VCaP (cell line): ENCODE measurements at regions not wholly inside any gene's neighbourhood (a gene's known extent, or its start where the extent isn't known, plus 50 kb on each side); places are given as distances from the start of the nearest gene placed in this dataset.

Experiments used
- H3K27ac ChIP-seq: fragments of 450-650 bp; 2 replicates; pipeline ENCODE4 v1.5.1; 2017
- TF ChIP-seq, protein P1 (sequence below): fragments of 450-650 bp; conservative IDR thresholded peaks from 2 replicates; pipeline ENCODE4 v1.5.1; 2017; ENCODE audit warnings: mild to moderate bottlenecking, moderate library complexity

DNA sequence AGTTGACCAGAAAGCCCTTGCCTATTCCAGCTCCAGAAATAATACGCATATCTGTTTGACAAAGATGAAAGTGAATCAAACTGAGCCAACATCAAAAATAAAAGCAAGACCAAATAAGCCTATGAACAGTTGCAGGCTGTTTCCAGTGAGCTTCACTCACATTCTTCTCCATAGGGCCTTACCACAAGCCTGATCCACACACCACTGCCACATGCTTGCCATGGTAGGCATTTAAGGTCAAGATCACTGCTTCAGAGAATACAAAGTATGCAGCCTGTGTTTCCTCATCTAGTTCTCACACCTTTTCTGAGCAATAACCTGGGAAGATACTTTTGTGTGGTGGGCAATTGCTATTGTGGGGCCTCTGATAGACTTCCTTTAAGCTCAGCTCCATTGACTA is 1060.2 kb downstream of the CDH11 start:
- H3K27ac ChIP-seq: no peak overlapping the region
- TF ChIP-seq, protein P1, sequence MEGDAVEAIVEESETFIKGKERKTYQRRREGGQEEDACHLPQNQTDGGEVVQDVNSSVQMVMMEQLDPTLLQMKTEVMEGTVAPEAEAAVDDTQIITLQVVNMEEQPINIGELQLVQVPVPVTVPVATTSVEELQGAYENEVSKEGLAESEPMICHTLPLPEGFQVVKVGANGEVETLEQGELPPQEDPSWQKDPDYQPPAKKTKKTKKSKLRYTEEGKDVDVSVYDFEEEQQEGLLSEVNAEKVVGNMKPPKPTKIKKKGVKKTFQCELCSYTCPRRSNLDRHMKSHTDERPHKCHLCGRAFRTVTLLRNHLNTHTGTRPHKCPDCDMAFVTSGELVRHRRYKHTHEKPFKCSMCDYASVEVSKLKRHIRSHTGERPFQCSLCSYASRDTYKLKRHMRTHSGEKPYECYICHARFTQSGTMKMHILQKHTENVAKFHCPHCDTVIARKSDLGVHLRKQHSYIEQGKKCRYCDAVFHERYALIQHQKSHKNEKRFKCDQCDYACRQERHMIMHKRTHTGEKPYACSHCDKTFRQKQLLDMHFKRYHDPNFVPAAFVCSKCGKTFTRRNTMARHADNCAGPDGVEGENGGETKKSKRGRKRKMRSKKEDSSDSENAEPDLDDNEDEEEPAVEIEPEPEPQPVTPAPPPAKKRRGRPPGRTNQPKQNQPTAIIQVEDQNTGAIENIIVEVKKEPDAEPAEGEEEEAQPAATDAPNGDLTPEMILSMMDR: no peak

DNA sequence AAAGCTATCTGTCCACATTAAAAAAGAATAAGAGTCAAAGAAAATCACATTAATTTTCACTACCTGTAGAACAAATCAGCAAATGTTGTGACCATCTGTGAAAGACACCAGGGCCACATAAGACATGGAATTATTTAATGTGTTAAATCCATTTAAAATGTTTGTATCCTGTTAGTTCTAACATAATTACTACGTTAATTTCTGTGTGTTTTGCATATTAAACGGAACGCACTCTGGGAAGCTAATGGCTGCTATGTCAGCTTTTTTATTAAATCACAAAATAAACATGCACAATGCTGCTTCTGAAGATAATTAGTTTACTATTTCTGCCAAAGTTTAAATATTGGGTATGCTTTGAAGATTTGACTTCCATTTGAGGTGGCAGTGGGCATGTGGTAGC is 1061.2 kb downstream of the CDH11 start:
- no peak overlapping the region for H3K27ac ChIP-seq
- TF ChIP-seq, protein P1: no peak

DNA sequence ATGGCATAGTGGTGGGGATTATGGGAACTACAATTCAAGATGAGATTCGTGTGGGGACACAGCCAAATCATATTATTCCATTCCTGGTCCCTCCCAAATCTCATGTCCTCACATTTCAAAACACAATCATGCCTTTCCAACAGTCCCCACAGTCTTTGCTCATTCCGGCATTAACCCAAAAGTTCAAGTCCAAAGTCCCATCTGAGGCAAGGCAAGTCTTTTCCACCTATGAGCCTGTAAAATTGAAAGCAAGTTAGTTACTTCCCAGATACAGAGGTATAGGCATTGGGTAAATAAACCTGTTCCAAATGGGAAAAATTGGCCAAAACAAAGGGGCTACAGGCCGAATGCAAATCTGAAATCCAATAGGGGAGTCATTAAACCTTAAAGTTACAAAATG is 1063.2 kb downstream of the CDH11 start:
- H3K27ac ChIP-seq: no peak overlapping the region
- TF ChIP-seq, protein P1: no peak

DNA sequence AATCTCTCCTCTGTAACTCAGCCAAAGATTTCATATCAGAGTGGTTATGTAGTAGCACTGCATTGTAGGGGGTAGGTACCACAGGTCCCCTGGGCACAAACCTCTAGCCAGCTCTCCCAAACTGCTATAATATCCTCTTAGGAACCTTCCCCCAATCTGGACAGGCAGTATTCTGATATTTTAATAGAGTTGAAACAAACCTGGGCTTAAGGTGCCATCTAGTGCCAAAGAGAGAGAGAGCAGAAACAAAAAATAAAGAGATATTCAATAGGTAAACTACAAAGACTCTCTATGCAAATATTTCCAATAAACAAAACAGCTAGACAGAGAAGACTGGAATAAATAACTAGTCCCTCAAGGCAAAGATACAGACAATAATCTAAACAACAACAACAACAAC is 1070.0 kb downstream of the CDH11 start:
- TF ChIP-seq, protein P1: peak; percentile 47
- H3K27ac ChIP-seq: no peak overlapping the region

DNA sequence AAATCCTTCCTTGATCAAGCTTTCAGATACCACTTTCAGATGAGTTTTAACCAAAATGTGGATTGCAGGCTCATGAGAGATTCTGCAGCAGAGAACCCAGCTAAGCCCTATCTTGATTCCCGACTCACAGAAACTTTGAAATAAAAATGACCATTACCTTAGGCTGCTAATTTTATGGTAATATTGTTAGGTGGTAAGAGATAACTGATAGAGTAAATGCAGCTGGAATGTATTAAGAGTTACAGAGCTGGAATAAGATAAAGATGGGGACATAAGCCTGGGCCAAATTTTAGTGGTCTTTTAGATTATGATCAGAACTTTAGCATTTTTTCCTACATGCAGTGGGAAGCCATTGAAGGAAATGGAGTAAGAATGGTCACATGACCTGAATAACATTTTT is 1074.0 kb downstream of the CDH11 start:
- TF ChIP-seq, protein P1: no peak

DNA sequence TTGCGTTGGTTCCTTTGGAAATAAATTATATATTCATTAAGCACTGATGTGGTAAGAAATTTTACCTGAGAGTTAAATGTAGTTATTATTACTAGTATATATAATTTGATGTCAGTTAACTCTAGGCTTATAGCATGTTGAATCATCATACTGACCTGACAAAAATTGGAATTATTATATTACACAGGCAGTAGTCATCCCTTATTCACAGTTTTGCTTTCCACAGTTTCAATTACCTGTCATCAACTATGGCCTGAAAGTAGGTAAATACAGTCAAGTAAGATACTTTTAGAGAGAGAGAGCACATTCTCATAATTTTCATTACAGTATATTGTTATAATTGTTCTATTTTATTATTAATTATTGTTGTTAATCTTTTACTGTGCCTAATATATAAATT is 1074.7 kb downstream of the CDH11 start:
- TF ChIP-seq, protein P1: no peak
- no peak overlapping the region for H3K27ac ChIP-seq

More for the DNA sequence above, 1074.0 kb downstream of the CDH11 start:
- H3K27ac ChIP-seq: no peak overlapping the region

DNA sequence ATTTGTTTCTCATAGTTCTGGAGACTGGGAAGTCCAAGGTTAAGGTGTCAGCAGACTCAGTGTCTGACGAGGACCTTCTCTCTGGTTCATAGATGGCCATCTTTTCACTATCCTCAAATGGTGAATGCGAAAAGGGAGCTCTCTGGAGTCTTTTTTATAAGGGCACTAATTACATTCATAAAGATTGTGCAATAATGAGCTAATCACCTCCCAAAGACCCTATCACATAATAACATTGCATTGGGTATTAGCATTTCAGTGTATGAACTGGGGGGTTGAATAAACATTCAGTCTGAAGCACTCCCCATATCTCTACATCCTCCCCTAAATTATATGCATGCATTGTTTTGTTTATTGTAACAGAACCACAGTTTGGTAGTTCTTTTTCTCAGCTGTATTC is 1086.5 kb downstream of the CDH11 start:
- TF ChIP-seq, protein P1: no peak
- no peak overlapping the region for H3K27ac ChIP-seq

DNA sequence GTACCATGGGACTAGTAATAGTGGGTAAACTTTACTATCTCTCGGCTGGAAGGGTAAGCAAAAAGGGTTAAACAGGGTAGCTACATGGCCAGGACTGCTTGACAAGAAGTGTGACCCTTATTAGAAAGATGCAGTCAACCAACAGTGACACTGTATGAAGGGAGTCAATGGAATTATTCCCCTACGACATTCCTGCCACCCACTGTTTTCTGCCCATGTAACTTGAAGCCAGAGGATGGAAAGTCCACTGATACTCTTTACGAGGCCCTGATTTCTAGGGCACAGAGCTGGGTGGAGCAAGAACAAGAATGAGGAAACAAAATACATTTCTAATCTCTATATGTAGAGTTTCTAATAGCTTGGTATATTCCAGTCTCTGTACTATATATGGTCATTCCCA is 1102.5 kb downstream of the CDH11 start:
- TF ChIP-seq, protein P1: no peak
- H3K27ac ChIP-seq: no peak overlapping the region
